Kidney (tissue), 13 donors: ENCODE measurements at regions not wholly inside any gene's neighbourhood (a gene's known extent, or its start where the extent isn't known, plus 50 kb on each side); places are given as distances from the start of the nearest gene placed in this dataset.

Source experiments
- DNase-seq, 5 donors: peaks; one replicate each; pipeline ENCODE4 v3.0.0-alpha.2; 2013 to 2020
- FAIRE-seq: peaks from 2 replicates; lab custom pipeline; 2012; peaks lifted over from hg19 to GRCh38; lab: Jason Lieb, UNC
- H3K27ac ChIP-seq, 2 donors: one replicate each; pipeline ENCODE4 v1.7.0; 2013; ENCODE audit warnings: low read depth in 2 of 2, low read length in 2 of 2, inconsistent platforms in 1 of 2
- H3K27me3 ChIP-seq: one replicate; pipeline ENCODE4 v1.7.1; 2013; ENCODE audit warnings: low read length, inconsistent platforms; ENCODE audit not compliant: control insufficient read depth, insufficient read depth
- H3K36me3 ChIP-seq, 3 donors: one replicate each; pipeline versions ENCODE4 v1.7.0 to v1.7.1; 2013; ENCODE audit warnings: low read length in 3 of 3, control low read depth in 1 of 3, inconsistent platforms in 1 of 3; ENCODE audit not compliant: insufficient read depth in 3 of 3, control insufficient read depth in 2 of 3
- H3K4me1 ChIP-seq, 3 donors: one replicate each; pipeline versions ENCODE4 v1.7.0 to v1.7.1; 2013; ENCODE audit warnings: low read length in 3 of 3, inconsistent platforms in 1 of 3, low read depth in 1 of 3; ENCODE audit not compliant: control insufficient read depth in 2 of 3, insufficient read depth in 2 of 3
- H3K4me3 ChIP-seq, 3 donors: one replicate each; pipeline versions ENCODE4 v1.7.0 to v1.8.1; 2013; ENCODE audit warnings: low read length in 3 of 3, control low read depth in 1 of 3, inconsistent platforms in 1 of 3
- H3K9ac ChIP-seq, 3 donors: one replicate each; pipeline versions ENCODE4 v1.7.0 to v1.7.1; 2013; ENCODE audit warnings: low read length in 3 of 3, control low read depth in 1 of 3, inconsistent platforms in 1 of 3
- H3K9me3 ChIP-seq, 3 donors: one replicate each; pipeline versions ENCODE4 v1.7.0 to v1.7.1; 2013; ENCODE audit warnings: low read length in 3 of 3, control low read depth in 1 of 3, inconsistent platforms in 1 of 3; ENCODE audit not compliant: control insufficient read depth in 2 of 3, insufficient read depth in 1 of 3
- intact Hi-C: fragments of 100-400 bp; cut with DNase I; formaldehyde crosslinking; loops from one replicate; pipeline ENCODE4 v1.11.1; 2022
- TF ChIP-seq, protein P1 (sequence below): IDR thresholded peaks from 3 replicates; pipeline ENCODE4 v1.5.1; 2012; ENCODE audit warnings: mild to moderate bottlenecking, moderate library complexity, borderline replicate concordance; ENCODE audit not compliant: insufficient read depth; ENCODE audit errors: extremely low read depth
- donor health status: control.
- donor health status: control.
- donor health status: control.
- donor health status: control.
- donor health status: control.
- donor health status: DM: yes; HTN: yes; CAD: no.
- donor health status: Normal renal cell carcinoma (clear cell type).

DNA sequence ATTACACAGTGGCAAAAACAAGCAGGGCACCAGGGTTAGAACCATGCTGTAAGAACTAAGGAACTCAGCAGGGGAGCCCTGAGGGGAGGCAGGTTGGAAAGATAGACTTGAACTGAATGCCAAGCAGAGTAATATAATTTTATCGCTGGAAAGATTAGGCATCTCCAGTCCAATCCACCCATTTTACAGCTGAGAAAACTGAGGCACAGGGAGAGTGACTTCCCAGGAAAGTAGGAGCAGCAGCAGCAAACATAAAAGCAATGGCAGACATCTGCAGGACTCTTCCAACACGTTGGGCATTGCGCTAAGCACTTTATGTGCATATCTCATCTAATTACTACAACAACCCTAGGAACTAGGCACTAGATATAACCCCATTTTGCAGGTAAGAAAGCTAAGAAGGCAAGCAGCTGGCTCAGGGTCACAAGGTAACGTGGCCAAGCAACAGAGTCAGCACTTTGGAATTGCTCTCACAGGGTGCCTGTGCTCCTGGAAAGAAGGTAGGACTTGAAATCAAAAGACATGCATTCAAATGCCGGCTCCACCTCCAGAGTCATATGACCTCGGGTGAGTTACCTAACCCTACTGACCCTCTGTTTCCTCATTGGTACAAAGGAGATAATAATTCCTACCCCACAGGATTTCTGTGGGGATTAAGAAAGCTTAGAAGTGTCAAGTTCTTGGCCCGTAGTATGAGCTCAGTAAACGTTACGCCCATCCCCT lies 215.3 kb downstream of the BARX2 start:
- Histone ChIP-seq H3K36me3 (no peaks in the 10 kb centered on the region), H3K9ac (no peak overlapping the region), H3K9me3 (no peaks in the 10 kb centered on the region), H3K27ac (no peak overlapping the region), H3K4me3 (no peak overlapping the region), H3K27me3 (no peaks in the 10 kb centered on the region), H3K4me1 (peaks cover 0 to 6% (median 3%) of the 10 kb centered on the region in 3 donors)
- FAIRE-seq (no peak), DNase-seq (no peak)
- TF ChIP-seq, protein P1, sequence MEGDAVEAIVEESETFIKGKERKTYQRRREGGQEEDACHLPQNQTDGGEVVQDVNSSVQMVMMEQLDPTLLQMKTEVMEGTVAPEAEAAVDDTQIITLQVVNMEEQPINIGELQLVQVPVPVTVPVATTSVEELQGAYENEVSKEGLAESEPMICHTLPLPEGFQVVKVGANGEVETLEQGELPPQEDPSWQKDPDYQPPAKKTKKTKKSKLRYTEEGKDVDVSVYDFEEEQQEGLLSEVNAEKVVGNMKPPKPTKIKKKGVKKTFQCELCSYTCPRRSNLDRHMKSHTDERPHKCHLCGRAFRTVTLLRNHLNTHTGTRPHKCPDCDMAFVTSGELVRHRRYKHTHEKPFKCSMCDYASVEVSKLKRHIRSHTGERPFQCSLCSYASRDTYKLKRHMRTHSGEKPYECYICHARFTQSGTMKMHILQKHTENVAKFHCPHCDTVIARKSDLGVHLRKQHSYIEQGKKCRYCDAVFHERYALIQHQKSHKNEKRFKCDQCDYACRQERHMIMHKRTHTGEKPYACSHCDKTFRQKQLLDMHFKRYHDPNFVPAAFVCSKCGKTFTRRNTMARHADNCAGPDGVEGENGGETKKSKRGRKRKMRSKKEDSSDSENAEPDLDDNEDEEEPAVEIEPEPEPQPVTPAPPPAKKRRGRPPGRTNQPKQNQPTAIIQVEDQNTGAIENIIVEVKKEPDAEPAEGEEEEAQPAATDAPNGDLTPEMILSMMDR = no peak
- intact Hi-C loops = no loop called here

- peaks cover 0 to 6% (median 6%) of the 10 kb centered on the region in 3 donors for H3K4me1 ChIP-seq
- no peak overlapping the region for H3K4me3 ChIP-seq
- peaks cover 0 to under 1% (median 0%) of the 10 kb centered on the region in 3 donors for H3K9me3 ChIP-seq
- DNase-seq = no peak
- no peaks in the 10 kb centered on the region for H3K36me3 ChIP-seq
- intact Hi-C loops = no loop called here
- FAIRE-seq = no peak
- H3K27ac ChIP-seq = no peak overlapping the region
- H3K9ac ChIP-seq = no peak overlapping the region
- TF ChIP-seq, protein P1 = no peak
- H3K27me3 ChIP-seq = no peaks in the 10 kb centered on the region
Measured at GRCh38 chr11:129591527-129591926, 215.9 kb downstream of the BARX2 start.

GRCh38 chr11:129592191-129592590 lies 216.5 kb downstream of the BARX2 start:
- H3K4me1 ChIP-seq = peaks cover 0 to 6% (median 6%) of the 10 kb centered on the region in 3 donors
- H3K27ac ChIP-seq = peak overlapping the region; percentile 10 to 85
- H3K4me3 ChIP-seq = no peak overlapping the region
- H3K9me3 ChIP-seq = peaks cover 0 to 2% (median 0%) of the 10 kb centered on the region in 3 donors
- no peak for FAIRE-seq
- intact Hi-C loops = no loop called here
- H3K36me3 ChIP-seq = no peaks in the 10 kb centered on the region
- no peak for DNase-seq
- TF ChIP-seq, protein P1 = no peak
- H3K27me3 ChIP-seq = no peaks in the 10 kb centered on the region
- peak overlapping the region in 1 of 3 donors; percentile 14 for H3K9ac ChIP-seq
